NOMO-1 treated with dmso at 0.1 percent for 144 hours (cell line): ENCODE measurements at regions not wholly inside any gene's neighbourhood (a gene's known extent, or its start where the extent isn't known, plus 50 kb on each side); places are given as distances from the start of the nearest gene placed in this dataset.
"Not testable (repeated sequence)": the region's sequence is repeated elsewhere in the genome, so short reads cannot be mapped to it uniquely, and the experiment has no call there.

Source experiments
- DNase-seq: peaks from one replicate; lab custom pipeline; 2025; ENCODE audit not compliant: unreplicated experiment; lab: John Stamatoyannopoulos, UW

- DNase-seq = not testable (repeated sequence)
Observed at GRCh38 chr7:86375602-86376001, 268.1 kb upstream of the GRM3 start.

DNA sequence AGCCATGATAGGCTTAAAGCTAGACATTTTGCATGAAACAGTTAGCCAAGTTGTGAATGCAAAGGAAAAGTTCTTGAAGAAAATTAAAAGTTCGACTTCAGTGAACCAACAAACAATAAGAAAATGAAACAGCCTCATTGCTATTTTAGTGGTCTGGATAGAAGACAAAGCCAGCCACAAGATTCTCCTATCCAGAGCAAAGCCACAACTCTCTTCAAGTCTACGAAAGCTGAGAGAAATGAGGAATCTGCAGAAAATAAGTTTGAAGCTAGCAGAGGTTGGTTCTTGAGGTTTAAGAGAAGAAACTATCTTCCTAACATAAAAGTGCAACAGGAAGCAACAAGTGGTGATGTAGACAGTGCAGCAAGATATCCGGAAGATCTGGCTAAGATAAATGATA lies 271.4 kb upstream of the GRM3 start:
- no peak for DNase-seq

GRCh38 chr7:86366946-86367345 lies 276.8 kb upstream of the GRM3 start:
- no peak for DNase-seq

DNA sequence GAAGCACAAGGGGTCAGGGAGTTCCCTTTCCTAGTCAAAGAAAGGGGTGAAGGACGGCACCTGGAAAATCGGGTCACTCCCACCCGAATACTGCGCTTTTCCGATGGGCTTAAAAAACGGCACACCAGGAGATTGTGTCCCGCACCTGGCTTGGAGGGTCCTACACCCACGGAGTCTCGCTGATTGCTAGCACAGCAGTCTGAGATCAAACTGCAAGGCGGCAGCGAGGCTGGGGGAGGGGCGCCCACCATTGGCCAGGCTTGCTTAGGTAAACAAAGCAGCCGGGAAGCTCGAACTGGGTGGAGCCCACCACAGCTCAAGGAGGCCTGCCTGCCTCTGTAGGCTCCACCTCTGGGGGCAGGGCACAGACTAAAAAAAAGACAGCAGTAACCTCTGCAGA lies 303.3 kb upstream of the GRM3 start:
- not testable (repeated sequence) for DNase-seq

DNA sequence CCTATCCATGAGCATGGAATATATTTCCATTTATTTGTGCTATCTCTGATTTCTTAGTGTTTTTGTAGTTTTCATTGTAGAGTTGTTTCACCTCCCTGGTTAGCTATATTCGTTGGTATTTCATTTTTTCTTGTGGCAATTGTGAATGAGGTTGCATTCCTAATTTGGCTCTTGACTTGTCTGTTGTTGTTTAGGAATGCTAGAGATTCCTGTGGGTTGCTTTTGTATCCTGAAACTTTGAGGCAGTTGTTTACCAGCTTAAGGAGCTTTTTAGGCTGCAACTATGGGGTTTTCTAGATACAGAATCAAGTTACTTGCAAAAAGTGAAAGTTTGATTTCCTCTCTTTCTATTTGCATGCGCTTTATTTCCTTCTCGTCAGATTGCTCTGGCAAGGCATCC lies 304.7 kb upstream of the GRM3 start:
- no peak for DNase-seq

DNA sequence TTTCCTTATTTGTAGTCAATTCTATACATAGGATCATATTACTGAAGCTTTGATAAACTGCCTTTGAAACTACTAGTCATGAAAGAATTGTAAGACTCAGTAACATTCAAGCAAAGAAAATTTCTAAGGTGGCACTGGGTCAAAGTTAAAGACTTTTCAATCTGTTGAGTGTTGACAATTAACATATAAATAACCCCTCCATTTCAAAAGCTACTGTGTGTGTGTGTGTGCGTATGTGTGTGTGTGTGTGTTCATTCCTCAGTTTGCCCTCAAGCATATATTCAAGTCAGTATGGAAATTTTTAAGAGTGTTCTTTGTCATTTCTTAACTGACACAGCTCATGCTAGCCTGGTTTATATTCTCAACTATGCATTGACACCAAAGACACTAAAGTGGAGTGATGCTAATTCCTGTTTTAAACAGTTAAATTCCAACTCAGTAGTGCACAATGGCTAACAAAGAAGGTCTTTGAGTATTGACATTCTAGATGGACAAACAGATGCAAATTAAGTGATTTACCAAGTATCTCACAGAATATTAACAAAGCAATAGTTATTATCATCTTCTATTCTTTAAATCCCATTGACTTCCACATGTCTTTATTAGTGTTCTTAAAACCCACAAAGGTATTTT lies 314.8 kb upstream of the GRM3 start:
- no peak for DNase-seq

GRCh38 chr7:86326847-86327246 lies 316.9 kb upstream of the GRM3 start:
- DNase-seq = no peak

DNA sequence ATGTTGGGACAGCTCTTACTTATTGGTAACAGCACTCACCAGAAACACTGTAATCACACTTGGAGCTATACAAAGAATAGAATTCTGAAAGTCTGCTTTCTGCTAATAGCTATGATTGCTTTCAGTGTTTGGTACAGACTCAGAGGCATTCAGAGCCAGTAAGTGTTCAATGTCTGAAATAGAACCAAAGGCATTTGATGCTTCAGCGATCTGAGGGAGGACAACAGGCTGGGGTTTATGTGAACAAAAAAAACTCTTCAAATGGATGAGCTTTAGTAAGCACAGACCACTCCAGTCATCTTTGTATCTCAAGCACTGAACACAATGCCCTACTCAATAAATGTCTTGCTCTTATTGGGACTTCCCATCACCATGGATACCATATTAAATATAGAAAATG lies 322.8 kb upstream of the GRM3 start:
- no peak for DNase-seq

GRCh38 chr7:86320341-86320740 lies 323.4 kb upstream of the GRM3 start:
- no peak for DNase-seq

- no peak for DNase-seq
Observed at GRCh38 chr7:86313842-86314241, 329.9 kb upstream of the GRM3 start.

- DNase-seq = no peak
Observed at GRCh38 chr7:86301301-86301700, 342.4 kb upstream of the GRM3 start.

DNA sequence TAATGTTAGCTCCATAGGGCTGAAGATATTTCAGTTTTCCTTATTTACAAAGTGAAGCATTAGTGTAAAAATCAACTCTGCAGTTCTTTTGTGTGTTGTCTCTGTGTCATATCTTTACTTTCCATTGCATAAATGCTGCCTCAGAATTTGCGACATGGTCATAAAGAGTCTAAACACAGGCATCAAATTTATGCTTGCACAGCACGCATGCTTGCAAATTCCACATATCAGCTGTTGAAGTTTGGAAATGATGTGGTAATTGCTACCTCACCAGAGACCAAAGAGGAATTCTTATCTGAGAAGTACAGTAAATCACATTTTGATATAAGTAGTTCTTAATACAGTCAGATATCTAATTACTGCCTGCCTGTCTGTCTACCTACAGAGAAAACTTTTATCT lies 348.2 kb upstream of the GRM3 start:
- no peak for DNase-seq

GRCh38 chr7:86282014-86282682 lies 361.6 kb upstream of the GRM3 start:
- no peak for DNase-seq

DNA sequence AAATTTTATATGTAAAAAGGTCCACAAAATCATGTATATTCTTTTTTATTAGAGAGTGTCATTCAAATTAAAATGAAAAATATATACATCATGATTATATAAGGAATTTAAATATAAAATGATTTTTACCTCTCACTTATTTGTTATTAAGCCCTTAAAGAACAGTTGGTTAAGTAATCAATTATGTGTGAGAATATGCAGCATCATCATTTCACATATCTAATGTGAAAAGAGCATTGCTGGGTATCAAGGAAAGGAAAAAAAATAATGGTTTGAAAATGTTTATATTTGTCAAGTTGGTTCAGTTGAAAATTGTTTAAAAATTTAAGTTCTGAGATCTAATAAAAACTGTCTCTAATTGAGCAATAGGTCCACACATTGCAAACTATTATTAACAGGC lies 363.6 kb upstream of the GRM3 start:
- DNase-seq = no peak

- no peak for DNase-seq
Observed at GRCh38 chr7:86262781-86263180, 380.9 kb upstream of the GRM3 start.

DNA sequence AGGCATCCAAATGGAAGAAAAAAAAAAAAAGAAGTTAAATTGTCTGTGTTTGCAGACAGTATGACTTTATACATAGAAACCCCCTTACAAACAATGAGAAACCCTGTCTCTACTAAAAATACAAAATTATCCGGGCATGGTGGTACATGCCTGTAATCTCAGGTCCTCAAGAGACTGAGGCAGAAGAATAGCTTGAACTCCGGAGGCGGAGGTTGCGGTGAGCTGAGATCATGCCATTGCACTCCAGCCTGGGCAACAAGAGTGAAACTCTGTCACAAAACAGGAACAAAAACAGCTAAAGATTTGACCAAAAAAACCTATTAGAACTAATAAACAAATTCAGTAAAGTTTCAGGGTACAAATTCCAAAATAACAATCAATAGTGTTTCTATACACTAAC lies 385.8 kb upstream of the GRM3 start:
- DNase-seq = no peak

DNA sequence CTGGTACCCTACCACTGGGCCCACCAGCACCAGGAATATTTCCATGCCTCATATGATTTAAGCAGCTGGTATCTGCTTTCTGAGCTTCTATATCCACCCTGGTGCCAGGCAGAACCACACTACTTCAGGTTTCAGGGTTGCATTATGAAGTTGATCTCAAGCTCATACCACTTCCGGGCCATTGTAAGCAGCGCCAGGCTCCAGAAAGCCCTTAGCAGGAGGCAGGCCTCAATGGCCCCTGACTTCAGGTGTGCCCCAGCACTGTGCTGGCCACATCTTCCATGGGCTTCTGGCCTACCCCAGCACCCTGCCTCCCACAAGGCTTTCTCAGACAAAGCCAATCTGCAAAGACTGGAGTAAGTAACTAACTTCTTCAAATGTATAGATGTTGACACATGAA lies 391.3 kb upstream of the GRM3 start:
- no peak for DNase-seq

DNA sequence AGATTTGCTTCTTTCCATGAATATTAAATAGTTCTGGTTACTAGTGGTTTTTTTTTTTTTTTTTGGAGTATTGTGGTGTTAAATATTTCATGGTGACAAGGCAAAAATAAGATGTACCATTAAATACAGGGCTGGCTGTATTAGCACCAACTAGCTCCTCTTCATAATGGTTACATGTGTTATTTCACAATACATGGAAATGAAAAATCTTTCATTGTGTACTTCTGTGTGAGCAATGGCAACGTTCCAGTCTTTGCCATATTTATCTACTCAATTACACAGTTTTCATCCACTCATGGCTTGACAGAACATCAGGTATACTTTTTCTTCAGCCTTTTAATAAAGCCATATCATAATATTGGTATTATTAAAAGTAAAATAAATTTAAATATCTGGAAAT lies 394.7 kb upstream of the GRM3 start:
- no peak for DNase-seq

DNA sequence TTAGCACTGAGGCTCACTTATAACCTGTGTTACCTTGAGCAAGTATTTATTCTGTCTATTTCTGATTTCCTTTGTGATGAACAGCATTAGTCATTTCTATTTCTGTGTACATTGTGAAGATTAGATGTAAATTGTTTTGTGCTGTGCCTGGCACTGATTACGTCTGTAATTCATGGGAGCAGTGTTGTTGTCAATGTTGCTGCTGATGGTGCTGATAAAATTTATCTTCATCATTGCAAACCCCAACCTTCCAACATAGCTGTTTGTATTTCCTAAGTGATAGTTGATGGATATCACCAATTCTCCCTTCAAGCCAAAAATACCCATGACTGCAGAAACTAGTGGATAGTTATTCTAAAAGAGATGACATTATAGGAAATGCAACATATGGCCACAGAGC lies 400.5 kb upstream of the GRM3 start:
- no peak for DNase-seq

DNA sequence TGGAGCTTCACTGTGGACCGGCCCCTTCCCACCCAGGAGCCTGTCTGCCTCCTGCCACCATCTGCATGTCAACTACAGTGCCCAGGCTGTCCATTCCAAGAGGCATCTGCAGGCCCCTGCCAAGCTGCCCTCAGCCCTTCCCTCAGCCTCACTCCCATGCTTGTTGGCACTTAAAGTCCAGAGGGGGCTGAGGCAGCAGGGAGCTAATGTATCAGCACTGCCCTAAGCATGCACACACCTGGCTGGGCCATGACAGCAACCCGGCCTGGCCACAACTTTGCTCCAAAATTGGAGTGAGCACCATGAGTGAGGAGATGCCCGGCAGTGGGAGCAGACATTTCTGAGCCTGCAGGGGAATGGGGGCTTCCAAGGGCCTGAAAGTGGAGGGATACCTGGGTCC lies 417.5 kb upstream of the GRM3 start:
- no peak for DNase-seq

- DNase-seq = no peak
Observed at GRCh38 chr7:86222806-86223205, 420.9 kb upstream of the GRM3 start.

DNA sequence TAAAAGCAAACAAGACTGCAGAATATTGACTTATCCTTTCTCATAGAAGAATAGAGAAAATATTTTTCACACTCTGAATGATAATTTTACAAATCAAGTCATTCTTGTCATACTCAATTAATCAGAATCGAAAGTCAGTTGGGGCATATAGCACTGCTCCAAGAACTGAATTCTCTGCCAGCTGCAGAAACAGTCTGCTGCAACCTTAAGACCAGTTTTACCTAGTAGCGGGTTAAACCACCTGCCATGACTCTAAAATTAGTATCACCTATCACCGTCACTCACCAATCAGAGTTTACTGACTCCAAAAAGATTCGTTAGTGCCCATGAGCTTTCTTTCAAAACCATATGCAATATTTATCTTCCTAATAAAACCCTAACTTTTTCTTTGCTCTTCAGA lies 429.0 kb upstream of the GRM3 start:
- no peak for DNase-seq

DNA sequence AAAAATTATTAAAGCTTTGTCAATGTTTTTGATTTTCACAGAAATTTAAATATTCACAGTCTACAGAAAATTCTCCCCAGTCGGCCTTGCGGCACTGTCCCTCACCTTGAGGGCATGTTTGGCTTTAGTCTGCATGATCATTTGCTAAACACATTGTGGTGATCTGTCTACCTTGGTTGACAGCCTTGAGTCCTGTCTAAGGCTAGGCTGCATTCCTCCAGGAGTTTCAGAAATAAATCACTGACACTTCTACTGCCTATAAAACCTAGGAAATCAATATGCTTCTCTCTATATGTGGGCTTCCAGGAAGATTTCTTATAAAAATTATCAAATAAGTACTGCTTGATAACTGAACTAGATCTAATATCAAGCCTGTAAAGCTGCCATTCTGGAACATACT lies 430.7 kb upstream of the GRM3 start:
- no peak for DNase-seq
